Uterus (tissue), 2 donors: ENCODE measurements at regions not wholly inside any gene's neighbourhood (a gene's known extent, or its start where the extent isn't known, plus 50 kb on each side); places are given as distances from the start of the nearest gene placed in this dataset.

Experiments
- CTCF ChIP-seq, 4 experiments: fragments of 200-600 bp in 2 of 4; fragments of 450-650 bp in 2 of 4; sonication (generic) in 2 of 4; IDR thresholded peaks; one replicate each; pipeline ENCODE4 v1.5.1; 2016 to 2019; ENCODE audit warnings: antibody characterized with exemption in 4 of 4, mild to moderate bottlenecking in 2 of 4, moderate library complexity in 1 of 4
- POLR2A ChIP-seq, 2 donors: fragments of 450-650 bp; IDR thresholded peaks; one replicate each; pipeline ENCODE4 v1.6.1; 2016; ENCODE audit warnings: antibody characterized with exemption in 2 of 2, mild to moderate bottlenecking in 1 of 2, moderate library complexity in 1 of 2

GRCh38 chr1:2856676-2857375, 55.3 kb upstream of the TTC34 start:
- TF ChIP-seq POLR2A (IDR thresholded peaks at IDR 0.05) (no peak), CTCF (IDR thresholded peaks at IDR 0.05) (no peak)
